COR-L47 (cell line): ENCODE measurements at regions not wholly inside any gene's neighbourhood (a gene's known extent, or its start where the extent isn't known, plus 50 kb on each side); places are given as distances from the start of the nearest gene placed in this dataset.

ENCODE experiments used
- DNase-seq: peaks from one replicate; lab custom pipeline; 2025; lab: John Stamatoyannopoulos, UW

GRCh38 chr12:119245904-119246494 is 67.3 kb downstream of the HSPB8 start:
- DNase-seq, result no peak

- DNase-seq, result no peak
These were observed 68.4 kb downstream of the HSPB8 start for GRCh38 chr12:119247007-119247719.

GRCh38 chr12:119247720-119248043 is 69.0 kb downstream of the HSPB8 start:
- no peak for DNase-seq

GRCh38 chr12:119249383-119250155 is 70.8 kb downstream of the HSPB8 start:
- peak; percentile 41 for DNase-seq

GRCh38 chr12:119255314-119255713 is 76.6 kb downstream of the HSPB8 start:
- DNase-seq, result no peak

GRCh38 chr12:119258149-119258548 is 76.4 kb upstream of the CCDC60 start:
- peak; percentile 6 for DNase-seq

- peak; percentile 28 for DNase-seq
These were observed 76.0 kb upstream of the CCDC60 start for GRCh38 chr12:119258556-119258955.

- no peak for DNase-seq
These were observed 75.0 kb upstream of the CCDC60 start for GRCh38 chr12:119259484-119259883.

GRCh38 chr12:119262388-119262787 is 72.1 kb upstream of the CCDC60 start:
- DNase-seq, result no peak

GRCh38 chr12:119263466-119263865 is 71.1 kb upstream of the CCDC60 start:
- DNase-seq, result no peak

- DNase-seq, result no peak
These were observed 67.6 kb upstream of the CCDC60 start for GRCh38 chr12:119266963-119267362.

- DNase-seq, result no peak
These were observed 59.9 kb upstream of the CCDC60 start for GRCh38 chr12:119274636-119275065.

- no peak for DNase-seq
These were observed 51.2 kb upstream of the CCDC60 start for GRCh38 chr12:119283310-119283709.
